ENCODE measurements at regions not wholly inside any gene's neighbourhood (a gene's known extent, or its start where the extent isn't known, plus 50 kb on each side); places are given as distances from the start of the nearest gene placed in this dataset.

DNA sequence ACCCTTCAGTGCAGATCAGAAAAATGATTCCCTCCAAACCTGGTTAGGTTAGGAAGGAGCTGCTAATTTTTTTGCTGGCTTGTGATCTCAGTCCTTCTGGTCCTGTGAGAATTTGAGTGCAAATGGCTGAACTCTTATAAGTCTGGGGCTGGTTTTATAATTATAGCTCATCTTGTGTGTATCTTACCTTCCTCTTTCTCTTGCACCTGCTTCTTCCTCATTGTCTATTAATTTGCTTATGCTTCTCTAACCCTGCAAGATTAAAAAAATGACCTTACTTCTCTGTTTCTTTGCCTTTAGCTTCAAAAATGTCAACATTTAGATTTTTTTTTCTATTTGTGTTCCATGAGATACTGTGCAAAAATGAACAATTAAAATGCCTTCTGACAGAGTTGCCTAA lies 576.2 kb downstream of the DHX35 start:
- Histone ChIP-seq H3K9me2 (replicated peaks; ENCODE audit: insufficient read depth) (no peaks in the 10 kb centered on the region), H2AFZ (no peak overlapping the region), H3K27me3 (no peaks in the 10 kb centered on the region), H3K79me2 (no peaks in the 10 kb centered on the region), H3K4me3 (no peak overlapping the region), H3K36me3 (replicated peaks; ENCODE audit: insufficient read depth, low read depth) (no peaks in the 10 kb centered on the region), H3K4me2 (no peak overlapping the region), H3K4me1 (ENCODE audit: insufficient read depth) (no peaks in the 10 kb centered on the region), H3K27ac (no peak overlapping the region), H4K20me1 (ENCODE audit: insufficient read depth, poor library complexity, severe bottlenecking) (no peaks in the 10 kb centered on the region), H3K9me3 (ENCODE audit: low read depth) (no peaks in the 10 kb centered on the region)
- DNase-seq (ENCODE audit: low spot score): no peak
- TF ChIP-seq, protein P1, sequence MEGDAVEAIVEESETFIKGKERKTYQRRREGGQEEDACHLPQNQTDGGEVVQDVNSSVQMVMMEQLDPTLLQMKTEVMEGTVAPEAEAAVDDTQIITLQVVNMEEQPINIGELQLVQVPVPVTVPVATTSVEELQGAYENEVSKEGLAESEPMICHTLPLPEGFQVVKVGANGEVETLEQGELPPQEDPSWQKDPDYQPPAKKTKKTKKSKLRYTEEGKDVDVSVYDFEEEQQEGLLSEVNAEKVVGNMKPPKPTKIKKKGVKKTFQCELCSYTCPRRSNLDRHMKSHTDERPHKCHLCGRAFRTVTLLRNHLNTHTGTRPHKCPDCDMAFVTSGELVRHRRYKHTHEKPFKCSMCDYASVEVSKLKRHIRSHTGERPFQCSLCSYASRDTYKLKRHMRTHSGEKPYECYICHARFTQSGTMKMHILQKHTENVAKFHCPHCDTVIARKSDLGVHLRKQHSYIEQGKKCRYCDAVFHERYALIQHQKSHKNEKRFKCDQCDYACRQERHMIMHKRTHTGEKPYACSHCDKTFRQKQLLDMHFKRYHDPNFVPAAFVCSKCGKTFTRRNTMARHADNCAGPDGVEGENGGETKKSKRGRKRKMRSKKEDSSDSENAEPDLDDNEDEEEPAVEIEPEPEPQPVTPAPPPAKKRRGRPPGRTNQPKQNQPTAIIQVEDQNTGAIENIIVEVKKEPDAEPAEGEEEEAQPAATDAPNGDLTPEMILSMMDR (IDR thresholded peaks at IDR 0.05; ENCODE audit: poor library complexity): no peak
- no peak for TF ChIP-seq EZH2phosphoT487 (IDR thresholded peaks at IDR 0.05; ENCODE audit: low read depth, severe bottlenecking, unreplicated experiment)
- no peak for TF ChIP-seq EZH2 (IDR thresholded peaks at IDR 0.05; ENCODE audit: borderline replicate concordance)

DNA sequence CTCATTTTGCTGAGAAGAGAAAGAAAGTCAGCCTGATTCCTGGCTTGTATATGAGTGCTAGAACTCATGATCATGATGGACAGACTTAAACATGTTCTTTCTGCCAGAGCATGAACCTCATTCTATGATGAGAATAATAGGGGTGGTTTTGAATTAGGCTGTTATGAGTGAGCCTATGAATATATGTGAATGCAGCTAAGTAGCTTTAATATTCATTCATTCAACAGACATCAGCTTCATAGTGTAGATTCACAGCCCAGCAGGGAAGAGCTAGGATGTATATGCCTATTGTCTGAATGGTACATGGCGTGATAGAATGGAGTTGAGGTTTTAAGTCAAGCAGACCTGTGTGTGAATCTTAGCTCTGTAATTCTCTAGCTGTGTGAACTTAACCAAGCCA lies 573.2 kb downstream of the DHX35 start:
- no peaks in the 10 kb centered on the region for H3K79me2 ChIP-seq
- no peaks in the 10 kb centered on the region for H3K9me2 ChIP-seq (replicated peaks; ENCODE audit: insufficient read depth)
- no peaks in the 10 kb centered on the region for H3K36me3 ChIP-seq (replicated peaks; ENCODE audit: insufficient read depth, low read depth)
- TF ChIP-seq EZH2phosphoT487 (IDR thresholded peaks at IDR 0.05; ENCODE audit: low read depth, severe bottlenecking, unreplicated experiment) (no peak), EZH2 (IDR thresholded peaks at IDR 0.05; ENCODE audit: borderline replicate concordance) (no peak)
- TF ChIP-seq, protein P1 (IDR thresholded peaks at IDR 0.05; ENCODE audit: poor library complexity): no peak
- no peak overlapping the region for H3K27ac ChIP-seq
- no peak overlapping the region for H3K4me2 ChIP-seq
- 100% methylated on average over 1 of the region's 1 CpG for WGBS (ENCODE audit: low lambda C conversion rate, missing lambda C conversion rate)
- no peak overlapping the region for H3K4me3 ChIP-seq
- H2AFZ ChIP-seq: no peak overlapping the region
- H4K20me1 ChIP-seq (ENCODE audit: insufficient read depth, poor library complexity, severe bottlenecking): no peaks in the 10 kb centered on the region
- no peaks in the 10 kb centered on the region for H3K27me3 ChIP-seq
- no peak for DNase-seq (ENCODE audit: low spot score)
- no peaks in the 10 kb centered on the region for H3K4me1 ChIP-seq (ENCODE audit: insufficient read depth)
- H3K9me3 ChIP-seq (ENCODE audit: low read depth): no peaks in the 10 kb centered on the region

DNA sequence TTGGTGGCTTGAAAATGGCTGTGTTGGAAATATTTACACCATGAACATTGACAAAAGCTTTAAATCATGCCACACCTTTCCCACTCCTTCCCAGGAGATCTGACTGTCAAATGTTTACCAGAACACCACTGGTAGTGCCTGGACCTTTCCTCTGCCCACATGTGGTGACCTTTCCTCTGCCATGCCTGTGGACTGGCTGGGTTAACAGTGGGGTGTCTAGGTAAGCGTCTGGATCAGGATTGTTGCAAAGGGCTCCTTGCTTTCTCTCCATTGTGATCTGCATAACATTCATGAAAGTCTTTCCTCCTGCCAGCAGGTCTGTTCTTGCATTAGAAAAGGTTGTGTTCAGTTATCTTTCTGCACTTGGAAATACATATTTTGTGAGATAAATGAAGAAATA lies 572.7 kb downstream of the DHX35 start:
- Histone ChIP-seq H3K9me2 (replicated peaks; ENCODE audit: insufficient read depth) (no peaks in the 10 kb centered on the region), H3K36me3 (replicated peaks; ENCODE audit: insufficient read depth, low read depth) (no peaks in the 10 kb centered on the region), H3K27me3 (no peaks in the 10 kb centered on the region), H2AFZ (no peak overlapping the region), H3K79me2 (no peaks in the 10 kb centered on the region), H3K4me3 (no peak overlapping the region), H3K9me3 (ENCODE audit: low read depth) (no peaks in the 10 kb centered on the region), H3K4me2 (no peak overlapping the region), H3K4me1 (ENCODE audit: insufficient read depth) (no peaks in the 10 kb centered on the region), H3K27ac (no peak overlapping the region), H4K20me1 (ENCODE audit: insufficient read depth, poor library complexity, severe bottlenecking) (no peaks in the 10 kb centered on the region)
- no peak for DNase-seq (ENCODE audit: low spot score)
- 64% methylated on average over 1 of the region's 1 CpG for WGBS (ENCODE audit: low lambda C conversion rate, missing lambda C conversion rate)
- TF ChIP-seq EZH2 (IDR thresholded peaks at IDR 0.05; ENCODE audit: borderline replicate concordance): no peak
- TF ChIP-seq, protein P1 (IDR thresholded peaks at IDR 0.05; ENCODE audit: poor library complexity): no peak
- no peak for TF ChIP-seq EZH2phosphoT487 (IDR thresholded peaks at IDR 0.05; ENCODE audit: low read depth, severe bottlenecking, unreplicated experiment)

DNA sequence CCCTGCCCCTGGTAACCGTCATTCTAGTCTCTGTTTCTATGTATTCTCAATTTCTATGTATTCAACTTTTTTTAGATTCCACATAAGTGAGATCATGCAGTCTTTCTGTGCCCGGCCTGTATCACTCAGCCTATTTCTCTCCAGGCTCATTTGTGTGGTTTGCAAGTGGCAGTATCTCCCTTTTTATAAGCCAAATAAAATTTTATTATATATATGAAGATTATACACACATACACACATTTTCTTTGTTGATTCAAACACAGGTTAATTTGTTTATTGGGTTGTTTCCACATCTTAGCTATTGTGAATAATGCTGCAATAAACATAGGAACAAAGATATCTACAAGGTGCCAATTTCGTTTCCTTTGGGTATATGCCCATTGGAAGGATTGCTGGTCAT lies 571.7 kb downstream of the DHX35 start:
- Histone ChIP-seq H4K20me1 (ENCODE audit: insufficient read depth, poor library complexity, severe bottlenecking) (no peaks in the 10 kb centered on the region), H3K4me3 (no peak overlapping the region), H3K36me3 (replicated peaks; ENCODE audit: insufficient read depth, low read depth) (no peaks in the 10 kb centered on the region), H3K9me2 (replicated peaks; ENCODE audit: insufficient read depth) (no peaks in the 10 kb centered on the region), H3K9me3 (ENCODE audit: low read depth) (no peaks in the 10 kb centered on the region), H2AFZ (no peak overlapping the region), H3K27ac (no peak overlapping the region), H3K27me3 (no peaks in the 10 kb centered on the region), H3K4me1 (ENCODE audit: insufficient read depth) (no peaks in the 10 kb centered on the region), H3K79me2 (no peaks in the 10 kb centered on the region), H3K4me2 (no peak overlapping the region)
- no peak for DNase-seq (ENCODE audit: low spot score)
- TF ChIP-seq, protein P1 (IDR thresholded peaks at IDR 0.05; ENCODE audit: poor library complexity): no peak
- TF ChIP-seq EZH2 (IDR thresholded peaks at IDR 0.05; ENCODE audit: borderline replicate concordance) (no peak), EZH2phosphoT487 (IDR thresholded peaks at IDR 0.05; ENCODE audit: low read depth, severe bottlenecking, unreplicated experiment) (no peak)
- WGBS (ENCODE audit: low lambda C conversion rate, missing lambda C conversion rate): 81% methylated on average over 3 of the region's 3 CpGs
